ENCODE measurements at regions not wholly inside any gene's neighbourhood (a gene's known extent, or its start where the extent isn't known, plus 50 kb on each side); places are given as distances from the start of the nearest gene placed in this dataset.

DNA sequence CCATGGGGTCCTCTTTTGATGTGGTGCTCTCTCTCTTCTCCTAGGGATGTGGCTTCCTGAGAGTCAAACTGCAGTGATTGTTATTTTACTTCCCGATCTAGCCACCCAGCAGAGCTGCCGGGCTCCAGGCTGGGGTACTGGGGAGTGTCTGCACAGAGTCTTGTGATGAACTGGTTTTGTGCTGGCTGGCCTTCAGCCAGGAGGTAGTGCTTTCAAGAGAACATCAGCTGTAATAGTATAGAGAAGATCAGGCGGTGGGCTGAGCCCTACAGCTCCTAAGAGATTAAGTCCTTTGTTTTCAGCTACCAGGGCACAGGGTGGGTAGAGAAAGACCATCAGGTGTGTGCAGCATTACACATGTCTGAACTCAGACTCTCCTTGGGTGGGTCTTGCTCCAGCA is 59.0 kb upstream of the AGTR2 start:
- no peak overlapping the region for H4K8ac ChIP-seq (ENCODE audit: low read depth in 2 of 2, low read length in 2 of 2)
- H2BK5ac ChIP-seq (ENCODE audit: low read depth, low read length, poor library complexity, severe bottlenecking), result no peak overlapping the region
- no peaks in the 10 kb centered on the region for H4K20me1 ChIP-seq (ENCODE audit: insufficient read depth, low read length)
- H3K27me3 ChIP-seq (ENCODE audit: control insufficient read depth, insufficient read depth, low read length), result peaks cover 1% of the 10 kb centered on the region; the same call in 1 of the 2 replicates
- H3K4me3 ChIP-seq (ENCODE audit: insufficient read depth, low read depth, low read length), result no peak overlapping the region
- WGBS, 2 experiments (ENCODE audit: extremely low coverage in 2 of 2, insufficient read length in 1 of 2), result 80% methylated on average over 1 of the region's 3 CpGs; no CpG with 5 or more reads in 1 of the 2 experiments
- no peaks in the 10 kb centered on the region for H3K4me1 ChIP-seq (ENCODE audit: control insufficient read depth, insufficient read depth, low read length)
- ATAC-seq (ENCODE audit: low read depth) (no peak), DNase-seq (no peak)
- H3K23ac ChIP-seq (ENCODE audit: low read depth, low read length), result no peak overlapping the region
- no peak overlapping the region for H2AFZ ChIP-seq (replicated peaks; ENCODE audit: low read length, poor library complexity)
- no peak overlapping the region for H3K9ac ChIP-seq (ENCODE audit: low read depth, low read length)
- no peak overlapping the region for H4K91ac ChIP-seq (ENCODE audit: insufficient read depth, low read depth, low read length)
- CTCF ChIA-PET, result no interaction called here
- H2BK20ac ChIP-seq (ENCODE audit: low read depth, low read length), result no peak overlapping the region
- no peak overlapping the region for H3K4me2 ChIP-seq (ENCODE audit: low read depth, low read length)
- no peak overlapping the region for H2BK15ac ChIP-seq (ENCODE audit: low read depth, low read length)
- no peaks in the 10 kb centered on the region for H3K79me1 ChIP-seq (ENCODE audit: low read depth in 1 of 2, low read length in 2 of 2)
- H3K27ac ChIP-seq (ENCODE audit: insufficient read depth, low read length), result no peak overlapping the region
- TF ChIP-seq MAZ (IDR thresholded peaks at IDR 0.05; ENCODE audit: borderline replicate concordance, low read depth, low read length) (no peak), CHD1 (IDR thresholded peaks at IDR 0.05; ENCODE audit: low read depth, low read length) (no peak), CEBPB (IDR thresholded peaks at IDR 0.05; ENCODE audit: low read depth, low read length) (no peak), BHLHE40 (IDR thresholded peaks at IDR 0.05; ENCODE audit: low read depth, low read length) (no peak), RCOR1 (IDR thresholded peaks at IDR 0.05; ENCODE audit: insufficient replicate concordance, low read length) (no peak), MXI1 (IDR thresholded peaks at IDR 0.05; ENCODE audit: borderline replicate concordance, low read depth, low read length) (no peak), RFX5 (IDR thresholded peaks at IDR 0.05; ENCODE audit: low read depth, low read length) (no peak), SMC3 (IDR thresholded peaks at IDR 0.05; ENCODE audit: low read depth, low read length) (no peak), NFE2L2 (IDR thresholded peaks at IDR 0.05; ENCODE audit: low read depth, low read length) (no peak), FOS (IDR thresholded peaks at IDR 0.05; ENCODE audit: low read depth, low read length) (no peak), RAD21 (IDR thresholded peaks at IDR 0.05; ENCODE audit: low read length) (no peak), MAFK (IDR thresholded peaks at IDR 0.05; ENCODE audit: low read depth, low read length) (no peak), POLR2A (IDR thresholded peaks at IDR 0.05; ENCODE audit: low read depth, low read length) (no peak)
- TF ChIP-seq, protein P1, sequence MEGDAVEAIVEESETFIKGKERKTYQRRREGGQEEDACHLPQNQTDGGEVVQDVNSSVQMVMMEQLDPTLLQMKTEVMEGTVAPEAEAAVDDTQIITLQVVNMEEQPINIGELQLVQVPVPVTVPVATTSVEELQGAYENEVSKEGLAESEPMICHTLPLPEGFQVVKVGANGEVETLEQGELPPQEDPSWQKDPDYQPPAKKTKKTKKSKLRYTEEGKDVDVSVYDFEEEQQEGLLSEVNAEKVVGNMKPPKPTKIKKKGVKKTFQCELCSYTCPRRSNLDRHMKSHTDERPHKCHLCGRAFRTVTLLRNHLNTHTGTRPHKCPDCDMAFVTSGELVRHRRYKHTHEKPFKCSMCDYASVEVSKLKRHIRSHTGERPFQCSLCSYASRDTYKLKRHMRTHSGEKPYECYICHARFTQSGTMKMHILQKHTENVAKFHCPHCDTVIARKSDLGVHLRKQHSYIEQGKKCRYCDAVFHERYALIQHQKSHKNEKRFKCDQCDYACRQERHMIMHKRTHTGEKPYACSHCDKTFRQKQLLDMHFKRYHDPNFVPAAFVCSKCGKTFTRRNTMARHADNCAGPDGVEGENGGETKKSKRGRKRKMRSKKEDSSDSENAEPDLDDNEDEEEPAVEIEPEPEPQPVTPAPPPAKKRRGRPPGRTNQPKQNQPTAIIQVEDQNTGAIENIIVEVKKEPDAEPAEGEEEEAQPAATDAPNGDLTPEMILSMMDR (conservative IDR thresholded peaks at IDR 0.05; ENCODE audit: low read depth, low read length), result no peak
- TF ChIP-seq, protein P2, sequence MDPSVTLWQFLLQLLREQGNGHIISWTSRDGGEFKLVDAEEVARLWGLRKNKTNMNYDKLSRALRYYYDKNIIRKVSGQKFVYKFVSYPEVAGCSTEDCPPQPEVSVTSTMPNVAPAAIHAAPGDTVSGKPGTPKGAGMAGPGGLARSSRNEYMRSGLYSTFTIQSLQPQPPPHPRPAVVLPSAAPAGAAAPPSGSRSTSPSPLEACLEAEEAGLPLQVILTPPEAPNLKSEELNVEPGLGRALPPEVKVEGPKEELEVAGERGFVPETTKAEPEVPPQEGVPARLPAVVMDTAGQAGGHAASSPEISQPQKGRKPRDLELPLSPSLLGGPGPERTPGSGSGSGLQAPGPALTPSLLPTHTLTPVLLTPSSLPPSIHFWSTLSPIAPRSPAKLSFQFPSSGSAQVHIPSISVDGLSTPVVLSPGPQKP (IDR thresholded peaks at IDR 0.05; ENCODE audit: borderline replicate concordance, low read depth, low read length), result no peak
- TF ChIP-seq, protein P3, sequence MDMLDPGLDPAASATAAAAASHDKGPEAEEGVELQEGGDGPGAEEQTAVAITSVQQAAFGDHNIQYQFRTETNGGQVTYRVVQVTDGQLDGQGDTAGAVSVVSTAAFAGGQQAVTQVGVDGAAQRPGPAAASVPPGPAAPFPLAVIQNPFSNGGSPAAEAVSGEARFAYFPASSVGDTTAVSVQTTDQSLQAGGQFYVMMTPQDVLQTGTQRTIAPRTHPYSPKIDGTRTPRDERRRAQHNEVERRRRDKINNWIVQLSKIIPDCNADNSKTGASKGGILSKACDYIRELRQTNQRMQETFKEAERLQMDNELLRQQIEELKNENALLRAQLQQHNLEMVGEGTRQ (IDR thresholded peaks at IDR 0.05; ENCODE audit: low read depth, low read length), result no peak
- in situ Hi-C loops (cut with MboI; ENCODE audit: low sequenced_read_pairs), result no loop called here
- no peaks in the 10 kb centered on the region for H3K36me3 ChIP-seq (ENCODE audit: control insufficient read depth, insufficient read depth, low read length)
- intact Hi-C loops (cut with micrococcal nuclease), result no loop called here
- H2BK120ac ChIP-seq (ENCODE audit: low read depth, low read length), result no peak overlapping the region
- no peak overlapping the region for H3K14ac ChIP-seq (replicated peaks; ENCODE audit: low read depth, low read length)
- H3K9me3 ChIP-seq (ENCODE audit: control insufficient read depth, insufficient read depth, low read length), result no peaks in the 10 kb centered on the region; the same call in 1 of the 2 replicates
- POLR2A ChIA-PET (ENCODE audit: unreplicated experiment), result no interaction called here
- H2AK5ac ChIP-seq (ENCODE audit: low read depth, low read length), result no peak overlapping the region
- no peak overlapping the region for H2AK9ac ChIP-seq (replicated peaks; ENCODE audit: low read depth, low read length, poor library complexity)
- dilution Hi-C loops (cut with HindIII; ENCODE audit: low sequenced_read_pairs, unreplicated experiment), result no loop called here
- H4K5ac ChIP-seq (ENCODE audit: low read depth, low read length), result no peak overlapping the region
- H3K18ac ChIP-seq (ENCODE audit: low read depth, low read length), result no peak overlapping the region
- no peak overlapping the region for H3K4ac ChIP-seq (ENCODE audit: low read depth, low read length)
- no peak overlapping the region for H3K56ac ChIP-seq (ENCODE audit: extremely low read depth, insufficient read depth, low read length)
- no TSS peak for BruUV-seq (replicated peaks)
- no peaks in the 10 kb centered on the region for H3K9me1 ChIP-seq (ENCODE audit: insufficient read depth, low read length)
